GM12864 (cell line): ENCODE measurements at regions not wholly inside any gene's neighbourhood (a gene's known extent, or its start where the extent isn't known, plus 50 kb on each side); places are given as distances from the start of the nearest gene placed in this dataset.

Experiments used
- DNase-seq: peaks from one replicate; pipeline ENCODE4 v3.0.0-alpha.2; 2011; ENCODE audit warnings: low read depth
- H3K4me3 ChIP-seq: 2 replicates; pipeline ENCODE4 v1.5.1; 2011; ENCODE audit warnings: mild to moderate bottlenecking, low read depth, low read length, control low read depth
- CTCF ChIP-seq: IDR thresholded peaks from 2 replicates; pipeline ENCODE4 v1.5.1; 2011; ENCODE audit warnings: low read depth, mild to moderate bottlenecking, moderate library complexity, low read length, control low read depth, inconsistent platforms; ENCODE audit errors: missing control alignments

GRCh38 chr10:131829156-131829930 lies 71.5 kb upstream of the PPP2R2D start:
- DNase-seq, result no peak
- H3K4me3 ChIP-seq, result no peak overlapping the region
- no peak for TF ChIP-seq CTCF

GRCh38 chr10:131830446-131831130 lies 70.2 kb upstream of the PPP2R2D start:
- H3K4me3 ChIP-seq, result no peak overlapping the region
- DNase-seq, result no peak
- TF ChIP-seq CTCF, result no peak

- no peak overlapping the region for H3K4me3 ChIP-seq
- no peak for TF ChIP-seq CTCF
- no peak for DNase-seq
Measured at GRCh38 chr10:131831561-131831960, 69.2 kb upstream of the PPP2R2D start.

GRCh38 chr10:131832056-131832685 lies 68.6 kb upstream of the PPP2R2D start:
- DNase-seq, result no peak
- no peak overlapping the region for H3K4me3 ChIP-seq
- TF ChIP-seq CTCF, result no peak

GRCh38 chr10:131833013-131833412 lies 67.8 kb upstream of the PPP2R2D start:
- H3K4me3 ChIP-seq, result no peak overlapping the region
- no peak for TF ChIP-seq CTCF
- no peak for DNase-seq

GRCh38 chr10:131833446-131834080 lies 67.2 kb upstream of the PPP2R2D start:
- TF ChIP-seq CTCF, result no peak
- DNase-seq, result no peak
- no peak overlapping the region for H3K4me3 ChIP-seq
